DOHH2 (cell line): ENCODE measurements at regions not wholly inside any gene's neighbourhood (a gene's known extent, or its start where the extent isn't known, plus 50 kb on each side); places are given as distances from the start of the nearest gene placed in this dataset.

Experiments used
- H3F3A ChIP-seq: fragments of 200-600 bp; sonication (generic), shearing (Covaris generic); 2 replicates; pipeline ENCODE4 v1.6.0; 2016; ENCODE audit warnings: antibody characterized with exemption, mild to moderate bottlenecking; ENCODE audit not compliant: control insufficient read depth, insufficient read depth
- H3K27ac ChIP-seq: fragments of 200-600 bp; sonication (generic); 2 replicates; pipeline ENCODE4 v1.5.1; 2014; ENCODE audit warnings: low read depth, mild to moderate bottlenecking, low read length, moderate library complexity
- H3K27me3 ChIP-seq: fragments of 200-600 bp; sonication (generic); 2 replicates; pipeline ENCODE4 v1.6.1; 2014; ENCODE audit warnings: mild to moderate bottlenecking, low read length, mixed read lengths; ENCODE audit not compliant: control insufficient read depth
- H3K36me3 ChIP-seq: fragments of 200-600 bp; sonication (generic); 2 replicates; pipeline ENCODE4 v1.6.1; 2014; ENCODE audit warnings: mild to moderate bottlenecking, low read length, moderate library complexity, mixed read lengths; ENCODE audit not compliant: control insufficient read depth
- H3K4me1 ChIP-seq: fragments of 200-600 bp; sonication (generic); 2 replicates; pipeline ENCODE4 v1.6.1; 2014; ENCODE audit warnings: mild to moderate bottlenecking, low read length, mixed read lengths; ENCODE audit not compliant: control insufficient read depth
- H3K4me2 ChIP-seq: fragments of 200-600 bp; sonication (generic); 2 replicates; pipeline ENCODE4 v1.6.0; 2014; ENCODE audit warnings: mild to moderate bottlenecking, low read length, moderate library complexity
- H3K4me3 ChIP-seq: fragments of 200-600 bp; sonication (generic); 2 replicates; pipeline ENCODE4 v1.5.1; 2014; ENCODE audit warnings: mild to moderate bottlenecking, low read length, mixed read lengths
- H3K79me2 ChIP-seq: fragments of 200-600 bp; sonication (generic); 2 replicates; pipeline ENCODE4 v1.6.1; 2014; ENCODE audit warnings: mild to moderate bottlenecking, low read length, mixed read lengths; ENCODE audit not compliant: control insufficient read depth
- H3K9me2 ChIP-seq: fragments of 200-600 bp; sonication (generic); replicated peaks from 2 replicates; pipeline ENCODE4 v1.6.1; 2014; ENCODE audit warnings: mild to moderate bottlenecking, low read length, mixed read lengths; ENCODE audit not compliant: control insufficient read depth
- H3K9me3 ChIP-seq: fragments of 200-600 bp; sonication (generic); 2 replicates; pipeline ENCODE4 v1.6.1; 2014; ENCODE audit warnings: antibody characterized with exemption, low read length, mixed read lengths; ENCODE audit not compliant: control insufficient read depth, insufficient read depth
- H4K20me1 ChIP-seq: fragments of 200-600 bp; sonication (generic); 2 replicates; pipeline ENCODE4 v1.6.0; 2014; ENCODE audit warnings: low read depth, mild to moderate bottlenecking, antibody characterized with exemption, low read length, moderate library complexity; ENCODE audit not compliant: control insufficient read depth, insufficient read depth
- EZH2phosphoT487 ChIP-seq: fragments of 200-600 bp; sonication (generic); IDR thresholded peaks from 2 replicates; pipeline ENCODE4 v1.6.1; 2017; ENCODE audit warnings: borderline replicate concordance, mild to moderate bottlenecking, antibody characterized with exemption, low read length, moderate library complexity, mixed read lengths
- TF ChIP-seq, protein P1 (sequence below): fragments of 200-600 bp; sonication (generic); IDR thresholded peaks from one replicate; pipeline ENCODE4 v1.5.1; 2014; ENCODE audit warnings: antibody characterized with exemption, mild to moderate bottlenecking, low read depth, low read length; ENCODE audit not compliant: poor library complexity, severe bottlenecking

DNA sequence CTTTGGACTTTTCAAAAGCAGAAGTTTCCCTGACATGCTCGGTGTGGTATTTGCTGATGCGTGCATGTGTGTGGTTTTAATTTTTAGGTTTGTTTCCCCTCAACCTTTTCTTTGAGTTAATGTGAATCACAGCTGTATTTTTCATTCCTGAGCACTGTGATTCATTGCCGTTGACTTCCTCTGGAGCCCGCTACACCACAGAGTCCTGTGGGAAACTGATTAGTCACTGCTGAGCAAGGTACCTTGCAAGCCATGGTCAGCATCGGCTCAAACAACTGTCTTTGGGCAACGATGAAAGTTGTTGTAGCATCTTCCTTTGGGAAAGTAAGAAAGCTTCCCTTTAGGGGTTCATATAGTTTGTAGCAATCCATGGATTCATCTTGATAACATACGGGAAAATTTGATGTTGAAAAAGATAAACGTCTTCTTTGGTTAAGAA, 57.5 kb downstream of the RIN2 start:
- H3K4me2 ChIP-seq = no peak overlapping the region
- TF ChIP-seq EZH2phosphoT487 = no peak
- TF ChIP-seq, protein P1, sequence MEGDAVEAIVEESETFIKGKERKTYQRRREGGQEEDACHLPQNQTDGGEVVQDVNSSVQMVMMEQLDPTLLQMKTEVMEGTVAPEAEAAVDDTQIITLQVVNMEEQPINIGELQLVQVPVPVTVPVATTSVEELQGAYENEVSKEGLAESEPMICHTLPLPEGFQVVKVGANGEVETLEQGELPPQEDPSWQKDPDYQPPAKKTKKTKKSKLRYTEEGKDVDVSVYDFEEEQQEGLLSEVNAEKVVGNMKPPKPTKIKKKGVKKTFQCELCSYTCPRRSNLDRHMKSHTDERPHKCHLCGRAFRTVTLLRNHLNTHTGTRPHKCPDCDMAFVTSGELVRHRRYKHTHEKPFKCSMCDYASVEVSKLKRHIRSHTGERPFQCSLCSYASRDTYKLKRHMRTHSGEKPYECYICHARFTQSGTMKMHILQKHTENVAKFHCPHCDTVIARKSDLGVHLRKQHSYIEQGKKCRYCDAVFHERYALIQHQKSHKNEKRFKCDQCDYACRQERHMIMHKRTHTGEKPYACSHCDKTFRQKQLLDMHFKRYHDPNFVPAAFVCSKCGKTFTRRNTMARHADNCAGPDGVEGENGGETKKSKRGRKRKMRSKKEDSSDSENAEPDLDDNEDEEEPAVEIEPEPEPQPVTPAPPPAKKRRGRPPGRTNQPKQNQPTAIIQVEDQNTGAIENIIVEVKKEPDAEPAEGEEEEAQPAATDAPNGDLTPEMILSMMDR = no peak
- no peak overlapping the region for H3K27ac ChIP-seq

DNA sequence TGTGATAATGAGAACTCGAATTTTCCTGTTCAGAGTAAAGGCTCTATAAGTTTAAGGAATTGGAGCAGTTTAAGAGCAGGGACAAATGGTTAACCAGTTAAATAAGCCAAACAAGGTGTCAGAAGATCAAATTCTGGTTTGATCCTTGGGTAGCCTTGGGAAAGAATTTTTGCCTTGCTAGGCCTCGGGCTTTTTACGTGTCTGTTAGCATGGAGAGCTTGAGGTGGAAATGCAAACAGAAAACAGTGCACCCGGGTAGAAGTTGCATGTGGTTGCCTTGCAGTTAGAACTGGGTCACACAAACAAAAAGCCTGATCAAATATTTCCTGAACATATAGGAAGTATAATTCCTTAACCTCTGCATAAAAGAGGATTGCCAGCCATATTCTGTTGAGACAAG, 58.3 kb downstream of the RIN2 start:
- no peaks in the 10 kb centered on the region for H3F3A ChIP-seq
- no peak overlapping the region for H3K4me2 ChIP-seq
- no peak overlapping the region for H3K27ac ChIP-seq

More for the DNA sequence above, 57.5 kb downstream of the RIN2 start:
- Histone ChIP-seq H3K4me3 (no peak overlapping the region), H3K9me3 (no peaks in the 10 kb centered on the region), H3K9me2 (no peaks in the 10 kb centered on the region), H4K20me1 (no peaks in the 10 kb centered on the region), H3F3A (no peaks in the 10 kb centered on the region), H3K79me2 (no peaks in the 10 kb centered on the region), H3K27me3 (peaks cover 18% of the 10 kb centered on the region), H3K4me1 (peaks cover 10% of the 10 kb centered on the region), H3K36me3 (no peaks in the 10 kb centered on the region)

GRCh38 chr20:19817017-19817416, 59.0 kb downstream of the RIN2 start:
- H4K20me1 ChIP-seq = no peaks in the 10 kb centered on the region
- no peak overlapping the region for H3K27ac ChIP-seq
- no peaks in the 10 kb centered on the region for H3K36me3 ChIP-seq
- H3K79me2 ChIP-seq = no peaks in the 10 kb centered on the region
- H3K4me1 ChIP-seq = peaks cover 10% of the 10 kb centered on the region
- TF ChIP-seq, protein P1 = no peak
- TF ChIP-seq EZH2phosphoT487 = no peak
- H3K27me3 ChIP-seq = peaks cover 25% of the 10 kb centered on the region
- no peak overlapping the region for H3K4me2 ChIP-seq
- H3K9me2 ChIP-seq = no peaks in the 10 kb centered on the region
- H3K9me3 ChIP-seq = no peaks in the 10 kb centered on the region
- H3K4me3 ChIP-seq = no peak overlapping the region
- H3F3A ChIP-seq = no peaks in the 10 kb centered on the region

More for the DNA sequence above, 58.3 kb downstream of the RIN2 start:
- peaks cover 19% of the 10 kb centered on the region for H3K27me3 ChIP-seq
- H3K36me3 ChIP-seq = no peaks in the 10 kb centered on the region
- peaks cover 10% of the 10 kb centered on the region for H3K4me1 ChIP-seq
- H3K4me3 ChIP-seq = no peak overlapping the region
- no peaks in the 10 kb centered on the region for H3K79me2 ChIP-seq
- no peaks in the 10 kb centered on the region for H3K9me2 ChIP-seq
- TF ChIP-seq EZH2phosphoT487 = no peak
- TF ChIP-seq, protein P1 = no peak
- H3K9me3 ChIP-seq = no peaks in the 10 kb centered on the region
- no peaks in the 10 kb centered on the region for H4K20me1 ChIP-seq
